ENCODE measurements at regions not wholly inside any gene's neighbourhood (a gene's known extent, or its start where the extent isn't known, plus 50 kb on each side); places are given as distances from the start of the nearest gene placed in this dataset.

DNA sequence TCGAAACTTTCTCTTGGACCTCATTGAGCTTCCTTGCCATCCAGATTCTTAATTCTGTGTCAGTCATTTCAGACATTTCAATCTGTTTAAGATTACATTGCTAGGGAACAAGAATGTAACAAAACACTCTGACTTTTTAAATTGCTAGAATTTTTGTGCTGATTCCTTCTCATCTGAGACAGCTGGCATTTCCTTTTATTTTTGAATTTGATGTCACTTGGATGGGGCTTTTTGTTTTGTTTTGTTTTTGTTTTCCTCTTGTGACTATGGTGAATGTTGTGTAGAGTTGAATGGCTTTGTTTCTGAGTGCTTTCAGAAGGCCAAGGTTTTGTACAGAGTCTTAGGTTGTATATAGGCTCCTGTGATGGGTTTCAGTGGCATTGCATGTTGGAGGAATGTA lies 1129.3 kb downstream of the NAALADL2 start:
- TF ChIP-seq, protein P1, sequence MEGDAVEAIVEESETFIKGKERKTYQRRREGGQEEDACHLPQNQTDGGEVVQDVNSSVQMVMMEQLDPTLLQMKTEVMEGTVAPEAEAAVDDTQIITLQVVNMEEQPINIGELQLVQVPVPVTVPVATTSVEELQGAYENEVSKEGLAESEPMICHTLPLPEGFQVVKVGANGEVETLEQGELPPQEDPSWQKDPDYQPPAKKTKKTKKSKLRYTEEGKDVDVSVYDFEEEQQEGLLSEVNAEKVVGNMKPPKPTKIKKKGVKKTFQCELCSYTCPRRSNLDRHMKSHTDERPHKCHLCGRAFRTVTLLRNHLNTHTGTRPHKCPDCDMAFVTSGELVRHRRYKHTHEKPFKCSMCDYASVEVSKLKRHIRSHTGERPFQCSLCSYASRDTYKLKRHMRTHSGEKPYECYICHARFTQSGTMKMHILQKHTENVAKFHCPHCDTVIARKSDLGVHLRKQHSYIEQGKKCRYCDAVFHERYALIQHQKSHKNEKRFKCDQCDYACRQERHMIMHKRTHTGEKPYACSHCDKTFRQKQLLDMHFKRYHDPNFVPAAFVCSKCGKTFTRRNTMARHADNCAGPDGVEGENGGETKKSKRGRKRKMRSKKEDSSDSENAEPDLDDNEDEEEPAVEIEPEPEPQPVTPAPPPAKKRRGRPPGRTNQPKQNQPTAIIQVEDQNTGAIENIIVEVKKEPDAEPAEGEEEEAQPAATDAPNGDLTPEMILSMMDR (IDR thresholded peaks at IDR 0.05; ENCODE audit: low read length, missing control alignments): no peak
- peak; percentile 0 for DNase-seq (ENCODE audit: low read depth)
- H3K4me3 ChIP-seq (replicated peaks; ENCODE audit: low read depth, low read length): no peak overlapping the region

- H3K4me3 ChIP-seq (replicated peaks; ENCODE audit: low read depth, low read length): no peak overlapping the region
These were observed 1126.6 kb downstream of the NAALADL2 start for GRCh38 chr3:175985781-175986180.

DNA sequence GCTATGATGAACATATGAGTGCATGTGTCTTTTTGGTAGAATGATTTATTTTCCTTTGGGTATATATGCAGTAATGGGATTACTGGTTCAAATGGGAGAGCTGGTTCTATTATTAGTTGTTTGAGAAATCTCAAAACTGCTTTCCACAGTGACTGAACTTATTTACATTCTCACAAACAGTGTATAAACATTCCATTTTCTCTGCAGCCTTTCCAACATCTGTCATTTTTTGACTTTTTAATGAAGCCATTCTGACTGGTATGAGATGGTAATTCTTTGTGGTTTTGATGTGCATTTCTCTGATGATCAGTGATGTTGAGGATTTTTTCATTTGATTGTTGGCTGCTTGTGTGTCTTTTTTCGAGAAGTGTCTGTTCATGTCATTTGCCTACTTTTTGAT lies 1124.2 kb downstream of the NAALADL2 start:
- TF ChIP-seq, protein P1 (IDR thresholded peaks at IDR 0.05; ENCODE audit: low read length, missing control alignments): no peak
- no peak overlapping the region for H3K4me3 ChIP-seq (replicated peaks; ENCODE audit: low read depth, low read length)
- peak; percentile 1 for DNase-seq (ENCODE audit: low read depth)

More at GRCh38 chr3:175985781-175986180, 1126.6 kb downstream of the NAALADL2 start:
- no peak for DNase-seq (ENCODE audit: low read depth)
- TF ChIP-seq, protein P1 (IDR thresholded peaks at IDR 0.05; ENCODE audit: low read length, missing control alignments): no peak

GRCh38 chr3:175980486-175981090 lies 1121.5 kb downstream of the NAALADL2 start:
- DNase-seq (ENCODE audit: low read depth): peak; percentile 6
- TF ChIP-seq, protein P1 (IDR thresholded peaks at IDR 0.05; ENCODE audit: low read length, missing control alignments): no peak
- H3K4me3 ChIP-seq (replicated peaks; ENCODE audit: low read depth, low read length): no peak overlapping the region

GRCh38 chr3:175977968-175978752 lies 1119.0 kb downstream of the NAALADL2 start:
- TF ChIP-seq, protein P1 (IDR thresholded peaks at IDR 0.05; ENCODE audit: low read length, missing control alignments): no peak
- no peak overlapping the region for H3K4me3 ChIP-seq (replicated peaks; ENCODE audit: low read depth, low read length)
- DNase-seq (ENCODE audit: low read depth): no peak

GRCh38 chr3:175969456-175969855 lies 1110.3 kb downstream of the NAALADL2 start:
- TF ChIP-seq, protein P1 (IDR thresholded peaks at IDR 0.05; ENCODE audit: low read length, missing control alignments): no peak
- H3K4me3 ChIP-seq (replicated peaks; ENCODE audit: low read depth, low read length): no peak overlapping the region
- DNase-seq (ENCODE audit: low read depth): no peak
